GM18505 (cell line): ENCODE measurements at regions not wholly inside any gene's neighbourhood (a gene's known extent, or its start where the extent isn't known, plus 50 kb on each side); places are given as distances from the start of the nearest gene placed in this dataset.

Experiments used
- ATAC-seq: cut with Tn5 transposase; IDR thresholded peaks from one replicate; pipeline ENCODE4 v1.9.1; 2021; ENCODE audit not compliant: unreplicated experiment
- POLR2A ChIP-seq: IDR thresholded peaks from 4 replicates; pipeline ENCODE4 v1.6.1; 2011; ENCODE audit warnings: borderline replicate concordance; ENCODE audit not compliant: insufficient read depth, insufficient read length; ENCODE audit errors: extremely low read depth

DNA sequence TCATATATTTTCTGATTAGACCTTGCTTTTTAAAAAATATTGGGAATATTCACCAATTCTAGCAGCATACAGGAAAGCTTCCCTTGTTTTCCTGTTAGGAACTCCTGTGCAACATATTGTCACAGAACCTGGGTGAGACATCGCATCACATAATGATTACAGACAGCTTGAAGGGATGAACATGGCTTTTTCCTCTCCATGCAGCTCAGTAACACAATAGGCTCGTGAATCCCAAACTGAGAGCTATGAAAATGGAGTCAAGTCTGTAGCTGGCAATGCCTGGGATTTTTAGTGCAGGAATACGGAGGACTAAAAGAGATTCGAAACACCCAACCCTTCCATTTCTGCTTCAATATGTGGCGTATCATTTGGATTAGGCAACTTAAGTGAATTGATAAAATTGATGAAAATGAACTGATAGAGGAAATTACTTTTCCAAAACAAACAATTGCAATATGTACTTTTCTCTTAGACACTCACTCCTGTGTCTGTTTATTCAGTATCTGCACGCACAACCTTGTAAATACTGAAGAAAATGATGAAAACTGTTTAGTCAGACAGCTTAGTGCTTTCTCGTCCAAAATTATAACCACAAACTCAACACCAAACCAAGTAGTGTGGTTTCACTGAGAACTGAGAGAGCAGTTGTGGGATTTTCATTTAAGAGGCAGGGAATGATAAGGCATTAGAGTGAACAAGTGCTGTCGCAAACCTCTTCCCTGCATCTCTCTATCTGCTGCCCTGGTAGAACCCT is 250.4 kb downstream of the PTBP2 start:
- no peak for TF ChIP-seq POLR2A
- no peak for ATAC-seq

DNA sequence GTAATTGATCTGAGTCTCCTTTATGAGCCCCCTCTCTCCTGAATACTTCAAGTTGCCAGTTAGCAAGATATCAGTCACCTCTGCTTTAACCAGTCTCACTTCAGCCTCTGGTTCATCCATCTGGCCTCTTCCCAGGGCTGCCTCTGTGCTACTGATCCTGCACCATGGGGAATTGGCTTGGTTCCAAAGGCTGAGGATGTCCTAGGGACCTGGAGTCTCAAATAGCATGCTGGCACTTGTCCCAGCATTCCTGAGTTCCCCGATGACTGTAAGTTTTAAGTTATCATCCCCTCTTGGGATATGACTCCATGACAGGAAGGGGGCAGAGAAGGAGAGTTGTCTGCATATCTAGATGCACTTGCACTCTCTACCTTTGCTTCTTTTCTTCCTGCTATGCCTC is 252.0 kb downstream of the PTBP2 start:
- TF ChIP-seq POLR2A = no peak
- no peak for ATAC-seq

DNA sequence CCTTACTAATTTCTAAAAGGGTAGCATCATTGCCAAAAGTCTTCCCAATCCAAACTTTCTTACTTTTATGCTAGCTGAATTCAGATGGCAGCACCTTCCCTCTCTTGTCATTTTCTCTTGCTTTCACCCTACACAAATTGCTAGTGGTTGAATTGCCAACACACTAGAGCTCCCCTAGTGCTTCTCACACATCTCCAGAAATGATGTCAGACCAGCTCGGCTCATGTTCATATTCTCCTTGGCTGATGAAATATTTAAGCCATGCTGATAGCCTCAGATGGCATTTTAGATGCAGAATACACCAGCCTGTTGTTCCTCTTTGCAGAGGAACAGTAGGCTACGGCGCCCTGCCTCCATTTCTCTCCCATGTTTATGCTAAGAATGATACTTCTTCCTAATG is 256.9 kb downstream of the PTBP2 start:
- TF ChIP-seq POLR2A = no peak
- no peak for ATAC-seq

DNA sequence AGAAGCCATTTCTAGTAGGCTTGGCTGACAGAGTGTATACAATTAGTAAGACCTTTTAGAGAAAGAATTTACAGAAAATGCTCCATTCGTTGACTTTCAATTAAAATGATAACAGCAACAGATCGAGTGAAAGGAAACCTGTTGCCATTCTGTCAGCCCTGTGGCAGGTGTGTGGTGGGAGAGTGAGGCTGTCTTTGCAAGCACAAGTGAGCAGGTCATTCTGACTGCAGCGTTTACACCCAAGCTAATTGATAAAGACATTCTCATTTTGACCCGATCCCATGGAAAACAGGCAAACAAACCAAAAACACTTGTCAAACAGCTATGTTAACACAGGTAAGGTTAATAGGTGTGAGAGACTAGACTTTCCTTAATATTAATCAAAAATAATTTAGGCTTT is 257.3 kb downstream of the PTBP2 start:
- no peak for ATAC-seq
- TF ChIP-seq POLR2A = no peak

DNA sequence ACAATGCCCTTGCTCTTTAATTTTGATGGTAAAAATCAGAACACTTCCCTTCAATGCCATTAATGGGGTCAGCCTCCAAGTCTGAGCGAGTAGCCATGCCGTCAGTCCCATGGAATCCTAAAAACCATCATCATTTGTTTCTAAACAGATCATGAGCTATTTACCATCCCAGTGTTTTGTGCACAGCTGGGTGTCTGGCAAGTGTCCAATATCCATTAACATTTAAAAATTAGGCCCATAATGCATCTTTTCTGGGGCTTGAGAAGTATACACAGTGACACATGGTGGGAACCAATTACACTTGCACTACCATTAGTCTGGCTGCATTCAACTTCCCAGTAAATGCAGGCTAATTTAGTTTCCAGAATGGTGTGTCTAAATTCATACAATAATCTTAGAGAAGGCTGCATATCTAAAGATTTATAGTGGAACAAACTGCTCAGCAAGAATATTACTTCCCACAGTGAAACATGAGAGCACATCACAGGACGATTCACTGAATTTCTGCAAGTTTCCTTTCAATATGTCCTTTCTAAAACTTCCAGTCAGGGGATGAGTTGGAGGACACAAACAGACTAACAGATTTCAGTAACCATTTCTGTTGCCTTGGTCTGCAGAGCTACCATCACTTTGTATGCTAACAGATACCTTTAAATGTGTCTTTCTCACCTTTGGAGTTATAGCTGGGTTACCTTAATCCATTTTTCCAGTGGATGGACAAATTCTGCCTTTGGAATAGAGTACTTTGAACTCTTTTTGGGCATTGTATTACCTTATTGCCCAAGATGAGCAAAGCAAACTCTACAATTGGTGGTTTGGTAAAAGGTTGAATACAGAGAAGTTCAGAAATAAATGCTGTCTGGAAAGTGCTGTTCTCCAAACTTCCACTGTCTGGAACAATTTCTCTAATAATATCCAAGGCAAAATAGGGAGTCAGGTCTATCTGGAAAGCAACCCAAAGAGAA is 258.0 kb downstream of the PTBP2 start:
- TF ChIP-seq POLR2A = no peak
- no peak for ATAC-seq

DNA sequence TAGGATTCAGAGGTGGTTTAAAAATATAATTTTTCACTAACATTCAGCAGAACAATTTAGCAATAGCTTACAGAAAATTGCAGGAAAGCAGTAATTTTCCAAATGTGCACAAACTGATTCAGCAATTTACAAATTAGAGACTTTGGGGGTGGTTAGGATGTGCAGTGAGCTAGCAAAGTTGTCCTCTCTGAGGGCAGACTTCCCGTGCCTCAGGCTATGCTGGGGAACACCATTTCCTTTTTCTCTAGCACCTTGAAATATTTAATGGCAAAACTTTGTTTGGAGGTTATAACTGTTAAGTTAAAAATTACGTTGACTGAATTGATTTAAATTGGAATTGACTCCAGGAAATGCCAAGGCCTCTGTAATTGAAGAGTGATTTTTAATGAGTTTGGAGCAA is 258.9 kb downstream of the PTBP2 start:
- ATAC-seq = no peak
- no peak for TF ChIP-seq POLR2A

DNA sequence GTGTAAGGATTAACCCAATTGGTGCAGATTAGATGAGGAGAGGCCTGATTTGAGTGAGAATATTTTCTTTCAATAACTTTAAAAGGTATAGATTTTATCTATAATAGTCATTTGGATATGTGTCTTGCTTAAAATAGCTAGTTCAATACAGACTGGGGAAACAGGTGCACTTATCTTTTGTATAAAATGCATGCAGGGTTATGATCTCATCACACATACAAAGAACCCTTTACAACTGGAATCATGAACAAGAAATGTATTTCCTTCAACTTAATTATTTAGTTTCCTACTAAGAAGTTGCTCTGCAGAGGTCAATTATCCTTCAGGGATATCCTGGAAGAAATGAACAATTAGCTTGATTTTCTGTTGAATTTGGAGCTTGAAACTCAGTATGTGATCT is 259.6 kb downstream of the PTBP2 start:
- no peak for ATAC-seq
- no peak for TF ChIP-seq POLR2A

DNA sequence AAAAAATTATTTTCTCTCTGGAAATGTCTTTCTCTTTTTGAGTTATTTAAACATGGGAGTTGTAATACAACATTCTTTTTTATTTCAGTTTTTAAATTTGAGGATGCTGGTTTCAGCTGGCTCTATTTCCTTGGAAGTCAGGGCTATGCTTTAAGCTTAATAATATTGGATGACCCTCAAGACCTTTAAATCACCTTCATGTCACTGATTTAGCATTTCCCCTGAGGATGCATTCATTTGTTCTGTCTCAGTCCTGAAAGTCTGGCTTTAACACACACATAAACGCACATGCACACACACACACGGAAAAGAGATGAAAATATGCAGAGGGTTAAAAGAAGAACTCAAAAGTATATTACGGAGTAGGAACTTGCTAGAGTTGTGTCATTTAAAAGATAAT is 260.5 kb downstream of the PTBP2 start:
- no peak for ATAC-seq
- TF ChIP-seq POLR2A = no peak

DNA sequence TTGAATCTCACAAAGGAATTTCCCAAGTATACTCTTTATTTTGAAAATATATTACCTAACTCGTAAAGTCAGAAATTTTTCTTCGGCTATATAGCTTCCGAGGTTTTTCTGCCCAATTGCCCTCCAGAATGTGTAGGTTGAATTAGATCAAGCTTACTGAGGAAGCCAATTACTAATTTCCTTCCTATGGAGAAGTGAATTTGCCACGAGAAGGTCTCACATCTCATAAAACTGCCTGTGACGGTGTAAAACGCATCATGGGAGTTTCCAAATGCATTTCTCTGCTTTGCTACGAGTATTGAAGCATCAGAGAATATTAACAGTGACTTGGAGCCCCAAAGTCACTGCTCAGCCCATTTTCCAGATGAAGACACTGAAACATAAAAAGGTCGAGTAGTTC is 262.3 kb downstream of the PTBP2 start:
- TF ChIP-seq POLR2A = no peak
- no peak for ATAC-seq

DNA sequence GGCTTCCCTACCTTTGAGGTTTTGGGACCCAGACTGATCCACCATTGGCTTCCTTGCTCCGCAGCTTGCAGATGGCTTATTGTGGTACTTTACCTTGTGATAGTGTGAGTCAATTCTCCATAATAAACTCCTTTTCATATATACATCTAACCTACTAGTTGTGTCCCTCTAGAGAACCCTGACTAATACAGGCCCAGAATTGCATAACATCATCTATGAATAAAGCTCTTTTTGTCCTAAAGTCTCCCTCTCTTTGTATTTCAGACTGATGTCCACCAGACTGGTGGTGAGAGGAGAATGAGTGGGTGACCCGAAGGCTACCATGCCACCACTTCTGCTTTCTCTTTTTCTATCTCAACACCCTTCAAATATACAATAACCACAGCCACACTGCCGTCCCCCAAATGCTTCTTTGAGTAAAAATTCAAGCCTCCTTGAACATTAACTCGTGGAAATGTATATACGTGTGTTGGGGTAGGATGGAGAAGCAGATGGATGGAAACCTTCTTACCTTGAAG is 265.7 kb downstream of the PTBP2 start:
- TF ChIP-seq POLR2A = no peak
- no peak for ATAC-seq

DNA sequence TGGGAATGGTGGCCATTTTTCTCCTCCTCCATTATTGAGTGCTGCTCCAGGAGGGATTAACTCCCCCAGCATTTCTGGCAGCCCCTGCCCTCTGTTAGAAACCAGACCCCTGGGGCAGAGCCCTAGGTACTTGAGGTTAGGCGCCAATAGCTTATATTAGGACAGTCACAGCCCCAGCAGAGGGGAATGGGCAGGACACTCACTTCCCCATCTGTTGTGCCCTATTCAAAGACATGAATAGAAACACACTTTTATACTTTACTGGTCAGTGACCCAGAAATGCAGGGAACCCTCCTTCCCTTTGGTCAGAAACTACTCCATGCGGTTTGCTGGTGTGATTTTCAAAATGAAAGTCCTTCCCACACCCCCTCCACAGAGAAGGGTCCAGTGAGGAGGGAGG is 267.7 kb downstream of the PTBP2 start:
- no peak for ATAC-seq

DNA sequence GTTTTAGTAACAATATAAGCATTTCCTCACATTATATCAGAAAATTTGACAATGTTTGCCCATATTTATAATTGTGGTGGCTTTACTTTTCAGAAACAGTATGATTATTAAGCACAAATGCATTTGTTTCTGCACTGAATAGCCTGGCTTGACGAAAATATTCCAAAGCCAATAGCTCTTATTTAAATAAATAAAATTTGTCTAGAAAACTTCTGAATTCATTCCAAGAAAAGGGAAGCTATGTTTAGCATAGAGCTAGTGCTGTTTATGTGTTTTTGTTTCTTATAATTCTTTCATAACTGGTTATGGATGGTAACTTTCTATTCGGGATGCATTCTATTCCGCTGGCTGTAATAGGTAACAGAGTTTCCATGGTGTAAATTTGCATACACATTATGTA is 268.6 kb downstream of the PTBP2 start:
- no peak for TF ChIP-seq POLR2A
- no peak for ATAC-seq

More for the DNA sequence above, 267.7 kb downstream of the PTBP2 start:
- TF ChIP-seq POLR2A = no peak

DNA sequence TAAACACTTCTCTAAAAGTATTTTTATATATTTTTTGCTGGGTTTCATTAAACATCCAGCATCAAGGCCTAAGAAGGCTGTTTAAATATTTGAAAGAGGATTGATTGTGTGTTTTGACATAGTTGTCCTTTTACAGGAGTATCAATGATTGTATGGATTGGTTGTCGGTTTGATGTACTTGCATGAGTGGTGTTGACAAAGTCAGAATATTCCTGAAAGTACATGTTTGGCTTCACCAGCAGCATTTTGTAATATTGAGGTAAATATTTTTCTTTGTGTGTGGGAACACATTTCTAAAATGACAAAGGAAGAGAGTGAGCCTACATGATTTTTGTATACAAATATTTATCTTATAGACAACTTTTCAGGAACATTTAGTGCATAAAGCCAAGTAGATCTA is 269.7 kb downstream of the PTBP2 start:
- TF ChIP-seq POLR2A = no peak
- ATAC-seq = no peak

DNA sequence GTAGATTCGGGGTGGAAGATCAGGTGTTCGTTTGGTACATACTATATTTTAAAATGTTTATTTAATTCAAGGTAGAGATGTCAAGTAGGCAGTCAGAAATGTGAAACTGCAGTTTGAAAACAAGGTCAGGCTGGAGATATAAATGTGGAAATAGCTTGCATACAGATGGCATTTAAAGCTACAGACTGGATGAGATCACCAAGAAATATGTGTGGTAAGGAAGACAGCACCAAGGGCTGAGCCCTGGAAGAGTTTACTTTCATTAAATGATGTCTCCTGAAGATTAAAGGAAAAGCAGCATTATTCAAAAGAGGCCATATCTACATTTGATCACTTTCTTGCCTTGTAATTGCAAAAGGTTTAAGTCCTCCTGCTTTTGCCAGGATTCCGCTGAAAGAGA is 271.3 kb downstream of the PTBP2 start:
- ATAC-seq = no peak
- no peak for TF ChIP-seq POLR2A

DNA sequence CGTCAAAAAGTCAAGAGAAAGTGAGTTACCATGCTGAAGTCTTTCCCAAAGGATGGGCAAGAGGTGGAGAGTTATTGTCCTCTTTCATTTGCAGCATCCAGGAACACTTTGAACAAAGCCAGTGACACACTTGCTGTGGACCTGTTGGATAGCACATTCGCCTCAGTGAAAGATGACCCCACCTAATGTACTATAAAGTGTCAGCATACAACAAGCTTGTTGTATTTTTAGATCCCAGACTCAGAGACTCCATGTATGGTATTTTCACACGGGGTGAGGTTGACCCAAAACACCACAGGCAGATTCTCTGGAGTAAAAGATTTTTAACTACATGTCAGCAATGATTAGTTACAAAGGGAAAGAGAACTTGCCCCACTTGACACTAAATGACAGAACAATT is 273.8 kb downstream of the PTBP2 start:
- ATAC-seq = no peak
- no peak for TF ChIP-seq POLR2A

DNA sequence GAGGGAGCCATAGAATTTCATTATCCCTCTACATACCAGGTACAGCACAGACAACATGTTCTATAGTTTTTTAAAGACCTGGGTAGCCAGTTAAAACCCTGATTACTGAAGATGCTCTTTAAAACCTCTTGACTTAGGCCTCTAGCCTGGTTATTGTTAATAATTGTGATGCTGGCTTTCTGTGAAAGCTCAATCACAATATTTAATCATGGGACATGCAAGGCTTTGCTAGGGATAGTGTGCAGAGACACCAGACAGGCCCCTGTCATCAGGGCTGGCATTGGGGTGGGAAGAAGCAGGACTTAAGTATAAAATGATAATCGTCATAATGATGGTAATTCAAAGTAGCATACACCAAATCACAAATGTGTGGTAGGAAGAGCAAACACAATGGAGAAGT is 274.4 kb downstream of the PTBP2 start:
- ATAC-seq = no peak
- TF ChIP-seq POLR2A = no peak
